HAP-1 (cell line): ENCODE measurements at regions not wholly inside any gene's neighbourhood (a gene's known extent, or its start where the extent isn't known, plus 50 kb on each side); places are given as distances from the start of the nearest gene placed in this dataset.

ENCODE experiments used
- DNase-seq, 2 experiments: peaks; one replicate each; pipeline ENCODE4 v3.0.0-alpha.2; 2016 to 2020; ENCODE audit warnings: low spot score in 2 of 2
- H3K27me3 ChIP-seq: fragments of 250-450 bp; sonication (Bioruptor Pico); 2 replicates; pipeline ENCODE4 v1.5.1; 2020; ENCODE audit warnings: low read depth, mild to moderate bottlenecking, moderate library complexity
- H3K36me3 ChIP-seq: fragments of 250-450 bp; sonication (Bioruptor Pico); replicated peaks from 2 replicates; pipeline ENCODE4 v1.5.1; 2020; ENCODE audit warnings: mild to moderate bottlenecking
- H3K4me1 ChIP-seq: fragments of 250-450 bp; sonication (Bioruptor Pico); 2 replicates; pipeline ENCODE4 v1.5.1; 2020; ENCODE audit warnings: mild to moderate bottlenecking
- H3K4me3 ChIP-seq: fragments of 250-450 bp; sonication (Bioruptor Pico); 2 replicates; pipeline ENCODE4 v1.5.1; 2020; ENCODE audit warnings: mild to moderate bottlenecking, moderate library complexity
- H3K9me3 ChIP-seq: fragments of 250-450 bp; sonication (Bioruptor Pico); 2 replicates; pipeline ENCODE4 v1.5.1; 2020; ENCODE audit warnings: mild to moderate bottlenecking, moderate library complexity
- in situ Hi-C: fragments of 300-500 bp; cut with MboI; formaldehyde crosslinking; loops from 3 replicates; pipeline ENCODE4 v1.14.3; 2020; ENCODE audit warnings: low sequenced_read_pairs, inconsistent platforms, mixed read lengths

DNA sequence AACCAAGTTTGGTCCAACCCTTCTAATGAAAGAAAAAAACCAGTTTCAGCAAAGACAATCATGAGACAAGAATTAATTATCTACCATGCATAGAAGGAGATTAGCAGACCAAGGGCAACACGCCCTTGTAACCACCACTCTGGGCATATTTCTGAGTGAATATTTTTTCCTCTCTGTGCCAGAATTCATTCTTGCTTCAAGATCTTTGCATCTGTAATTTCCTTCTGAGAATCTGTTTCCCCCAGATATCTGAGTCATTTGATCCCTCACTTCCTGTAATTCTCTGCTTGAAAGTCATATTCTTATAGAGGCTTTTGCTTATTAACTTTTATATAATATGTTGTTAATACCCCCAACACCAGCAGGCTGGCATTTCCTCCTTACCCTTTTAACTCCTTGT, 243.7 kb downstream of the SLC16A7 start:
- Histone ChIP-seq H3K4me1 (no peaks in the 10 kb centered on the region), H3K27me3 (no peaks in the 10 kb centered on the region), H3K4me3 (no peak overlapping the region), H3K9me3 (no peaks in the 10 kb centered on the region), H3K36me3 (no peaks in the 10 kb centered on the region)
- in situ Hi-C loops, result no loop called here
- DNase-seq, result no peak

DNA sequence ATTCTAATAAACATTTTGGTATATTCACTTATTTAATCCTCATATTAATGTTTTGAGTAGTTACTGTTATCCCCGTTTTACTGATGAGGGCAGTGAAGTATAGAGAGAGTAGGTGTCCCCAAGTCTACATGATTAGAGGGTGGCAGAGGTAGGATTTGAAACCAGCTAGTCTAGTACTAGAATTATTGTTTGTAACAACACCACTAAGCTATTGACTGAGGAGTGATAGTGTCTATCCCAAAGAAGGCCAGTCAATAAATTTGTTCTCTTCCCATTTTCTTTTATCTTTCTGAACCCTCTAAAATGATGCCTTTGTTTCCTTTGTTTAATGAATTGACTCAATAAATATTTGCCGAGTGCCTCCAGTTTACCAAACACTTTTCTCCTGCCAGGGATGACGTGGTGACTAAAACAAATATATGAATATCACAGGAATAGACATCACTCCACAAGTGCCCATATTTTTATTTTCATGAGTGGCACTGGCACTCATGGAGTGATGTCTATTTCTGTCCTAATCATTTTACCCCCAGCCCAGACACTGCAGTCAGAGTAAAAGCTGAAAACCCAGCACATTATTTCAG, 247.5 kb downstream of the SLC16A7 start:
- Histone ChIP-seq H3K4me1 (no peaks in the 10 kb centered on the region), H3K4me3 (no peak overlapping the region), H3K9me3 (no peaks in the 10 kb centered on the region), H3K27me3 (no peaks in the 10 kb centered on the region), H3K36me3 (no peaks in the 10 kb centered on the region)
- no peak for DNase-seq
- in situ Hi-C loops, result no loop called here

DNA sequence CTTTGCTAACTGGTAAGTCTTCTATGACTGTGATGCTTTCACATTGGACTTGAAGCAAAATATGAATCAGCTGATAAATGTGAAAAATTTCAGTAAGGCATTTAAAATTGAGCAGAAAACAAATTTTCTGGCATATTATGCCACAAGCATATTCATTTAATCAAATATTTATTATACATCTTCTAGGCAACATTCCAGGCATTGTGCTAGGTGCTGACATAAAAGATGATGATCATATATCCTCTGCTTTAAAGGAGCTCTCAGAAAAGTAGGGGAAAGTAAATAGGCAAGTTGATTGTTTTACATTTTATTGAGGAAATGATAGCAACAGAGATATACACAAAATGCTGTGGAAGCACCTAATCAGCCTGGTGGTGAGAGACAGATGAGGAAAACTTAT, 248.9 kb downstream of the SLC16A7 start:
- no peak for DNase-seq
- Histone ChIP-seq H3K4me3 (no peak overlapping the region), H3K27me3 (no peaks in the 10 kb centered on the region), H3K9me3 (no peaks in the 10 kb centered on the region), H3K4me1 (no peaks in the 10 kb centered on the region), H3K36me3 (no peaks in the 10 kb centered on the region)
- in situ Hi-C loops, result no loop called here

DNA sequence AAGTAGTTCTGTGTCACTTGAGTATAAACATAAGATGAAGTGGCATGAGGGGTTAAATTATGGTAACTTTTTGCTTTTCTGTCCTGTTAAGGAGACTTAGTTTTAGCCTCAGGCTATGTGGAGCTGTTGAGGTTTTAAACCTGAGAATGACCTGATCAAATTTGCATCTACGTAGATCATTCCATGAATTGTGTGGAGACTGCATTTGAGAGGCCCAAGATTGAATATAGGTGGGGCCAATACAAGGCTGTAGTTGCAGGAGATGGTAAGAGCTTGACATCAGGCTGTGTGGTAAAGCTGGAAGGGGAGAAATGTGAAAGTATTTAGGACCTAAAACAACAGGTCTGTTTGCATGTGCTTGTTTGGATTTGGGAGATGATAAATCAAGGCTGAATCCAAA, 249.5 kb downstream of the SLC16A7 start:
- no peak for DNase-seq
- Histone ChIP-seq H3K36me3 (no peaks in the 10 kb centered on the region), H3K4me3 (no peak overlapping the region), H3K9me3 (no peaks in the 10 kb centered on the region), H3K4me1 (no peaks in the 10 kb centered on the region), H3K27me3 (no peaks in the 10 kb centered on the region)
- in situ Hi-C loops, result no loop called here

DNA sequence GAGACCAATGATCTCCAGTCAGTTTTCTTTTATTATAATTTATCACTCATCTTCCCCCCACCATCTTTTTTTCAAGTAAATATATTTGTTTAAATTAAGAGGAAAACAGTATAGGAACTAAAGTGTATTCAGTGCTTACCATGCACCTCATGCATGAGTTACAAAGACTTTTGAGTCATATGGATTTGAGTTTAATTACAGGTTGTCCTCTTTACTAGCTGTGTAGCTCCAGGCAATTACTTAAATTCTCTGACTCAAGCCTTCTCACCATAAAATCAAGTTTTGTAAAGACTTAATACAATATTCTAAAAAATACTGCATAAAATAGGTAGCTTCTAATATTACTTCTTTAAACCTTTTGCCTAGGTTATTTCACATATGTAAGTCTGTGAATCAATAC, 251.3 kb downstream of the SLC16A7 start:
- no peak overlapping the region for H3K4me3 ChIP-seq
- no peaks in the 10 kb centered on the region for H3K27me3 ChIP-seq
- in situ Hi-C loops, result no loop called here
- H3K9me3 ChIP-seq, result no peaks in the 10 kb centered on the region
- DNase-seq, result no peak
- H3K4me1 ChIP-seq, result no peaks in the 10 kb centered on the region
- no peaks in the 10 kb centered on the region for H3K36me3 ChIP-seq

DNA sequence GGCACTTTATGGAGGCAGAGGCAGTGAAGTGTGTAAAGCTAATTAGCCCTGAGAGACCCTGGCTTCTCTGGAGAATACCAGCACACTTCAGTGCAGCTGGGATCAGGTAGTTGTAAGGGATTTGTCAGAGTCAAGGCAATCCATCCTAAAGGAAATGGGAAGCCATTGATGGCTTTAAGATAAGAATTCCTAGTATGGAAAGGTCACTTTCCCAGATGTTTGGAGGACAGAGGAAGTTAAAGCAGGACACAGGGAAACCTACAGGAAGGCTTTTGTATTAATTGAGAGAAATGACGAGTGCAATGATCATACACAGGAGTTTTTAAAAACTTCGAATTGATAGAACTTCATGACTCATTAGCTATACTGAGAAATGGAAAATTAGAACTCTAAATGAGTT, 254.4 kb downstream of the SLC16A7 start:
- H3K9me3 ChIP-seq, result no peaks in the 10 kb centered on the region
- in situ Hi-C loops, result no loop called here

DNA sequence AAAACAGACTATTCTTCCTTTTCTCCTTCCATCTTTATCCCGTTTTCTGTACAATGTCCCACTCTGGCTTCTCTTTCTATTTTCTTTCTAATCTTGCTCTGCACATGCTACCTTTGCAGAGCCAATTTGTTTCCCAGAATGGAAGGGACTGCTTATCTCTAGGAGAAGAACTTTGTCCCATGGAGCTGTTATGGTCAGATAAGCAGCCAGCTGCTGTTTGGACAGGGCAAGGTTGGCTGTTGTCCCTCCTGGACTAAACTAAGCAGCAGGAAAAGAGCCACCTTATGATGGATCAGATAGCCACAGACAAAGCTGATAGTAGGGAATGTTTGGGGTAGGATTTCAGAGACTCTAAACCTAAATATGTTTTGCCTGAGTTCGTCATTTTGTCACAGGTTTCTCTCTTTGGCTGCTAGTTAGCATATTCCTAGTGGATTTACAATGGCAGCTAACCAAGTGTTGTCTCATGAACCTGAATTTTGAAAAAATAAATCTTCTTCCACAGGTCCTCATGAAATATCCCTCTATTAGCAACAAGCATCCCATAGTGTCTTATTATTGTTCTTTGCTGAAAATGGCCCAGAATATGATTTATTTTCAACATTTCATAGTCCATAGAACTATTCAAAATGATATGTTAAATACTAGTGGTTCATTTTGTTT, 262.8 kb downstream of the SLC16A7 start:
- DNase-seq, result no peak
- in situ Hi-C loops, result no loop called here
- Histone ChIP-seq H3K4me3 (no peak overlapping the region), H3K9me3 (no peaks in the 10 kb centered on the region), H3K27me3 (no peaks in the 10 kb centered on the region), H3K4me1 (no peaks in the 10 kb centered on the region), H3K36me3 (no peaks in the 10 kb centered on the region)

More for the DNA sequence above, 254.4 kb downstream of the SLC16A7 start:
- no peak for DNase-seq
- Histone ChIP-seq H3K4me3 (no peak overlapping the region), H3K36me3 (no peaks in the 10 kb centered on the region), H3K27me3 (no peaks in the 10 kb centered on the region), H3K4me1 (no peaks in the 10 kb centered on the region)

DNA sequence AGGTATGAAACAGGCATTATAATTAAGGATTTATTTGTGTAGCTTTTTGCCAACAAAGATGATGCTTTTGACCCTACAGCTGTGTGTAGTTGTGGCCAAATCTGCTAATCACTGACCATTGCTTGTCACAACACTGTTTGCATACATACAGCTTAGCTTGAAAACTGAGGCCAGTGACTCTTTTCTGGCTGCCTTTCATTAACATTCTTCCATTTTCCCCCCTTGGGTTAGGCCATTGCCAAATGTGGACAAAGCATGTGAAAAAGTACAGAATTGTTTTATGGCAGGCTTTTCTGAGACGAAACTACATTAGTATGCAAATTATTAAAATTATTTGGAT, 263.3 kb downstream of the SLC16A7 start:
- DNase-seq, result no peak
- no peaks in the 10 kb centered on the region for H3K36me3 ChIP-seq
- H3K27me3 ChIP-seq, result no peaks in the 10 kb centered on the region
- in situ Hi-C loops, result no loop called here
- H3K4me3 ChIP-seq, result no peak overlapping the region
- H3K4me1 ChIP-seq, result no peaks in the 10 kb centered on the region
- H3K9me3 ChIP-seq, result no peaks in the 10 kb centered on the region

DNA sequence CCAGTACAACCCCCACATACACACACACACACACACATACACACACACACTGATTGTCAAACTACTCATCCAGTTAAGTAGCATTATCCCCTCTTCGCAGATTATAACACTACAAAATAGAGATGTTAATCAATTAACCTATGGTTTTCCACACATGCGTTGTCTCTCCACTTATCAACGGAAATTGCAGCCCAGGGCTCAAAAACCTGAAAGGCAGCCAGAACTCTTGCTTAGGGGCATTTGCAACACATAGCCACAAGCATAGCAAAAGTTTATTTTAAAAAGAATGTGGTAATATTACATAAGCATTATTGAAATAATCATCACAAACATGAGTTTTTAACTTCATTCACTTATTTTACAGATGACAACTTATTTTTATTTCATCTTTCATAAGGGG, 265.8 kb downstream of the SLC16A7 start:
- DNase-seq, result no peak

DNA sequence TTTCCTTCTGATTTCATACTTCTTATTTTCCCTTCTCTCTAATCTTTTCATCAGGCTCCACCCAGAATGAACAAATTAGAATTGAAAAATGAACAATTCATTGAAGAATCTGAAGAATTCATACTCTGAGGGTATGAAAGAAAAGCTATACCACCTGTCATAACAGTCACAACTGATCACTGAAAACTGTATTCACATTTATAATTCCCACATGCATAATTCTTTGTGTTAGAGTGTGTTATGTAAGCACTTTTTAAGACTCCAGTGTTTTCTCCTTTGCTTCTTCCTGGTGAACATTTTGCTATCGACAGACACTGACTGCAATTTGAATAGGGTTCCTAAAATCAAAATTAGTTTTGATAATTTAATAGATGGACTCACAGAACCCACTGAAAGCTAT, 271.2 kb downstream of the SLC16A7 start:
- Histone ChIP-seq H3K4me3 (no peak overlapping the region), H3K4me1 (no peaks in the 10 kb centered on the region), H3K27me3 (no peaks in the 10 kb centered on the region), H3K36me3 (no peaks in the 10 kb centered on the region), H3K9me3 (no peaks in the 10 kb centered on the region)
- in situ Hi-C loops, result no loop called here
- no peak for DNase-seq

More for the DNA sequence above, 265.8 kb downstream of the SLC16A7 start:
- no peak overlapping the region for H3K4me3 ChIP-seq
- no peaks in the 10 kb centered on the region for H3K36me3 ChIP-seq
- no peaks in the 10 kb centered on the region for H3K27me3 ChIP-seq
- in situ Hi-C loops, result no loop called here
- H3K4me1 ChIP-seq, result no peaks in the 10 kb centered on the region
- no peaks in the 10 kb centered on the region for H3K9me3 ChIP-seq

DNA sequence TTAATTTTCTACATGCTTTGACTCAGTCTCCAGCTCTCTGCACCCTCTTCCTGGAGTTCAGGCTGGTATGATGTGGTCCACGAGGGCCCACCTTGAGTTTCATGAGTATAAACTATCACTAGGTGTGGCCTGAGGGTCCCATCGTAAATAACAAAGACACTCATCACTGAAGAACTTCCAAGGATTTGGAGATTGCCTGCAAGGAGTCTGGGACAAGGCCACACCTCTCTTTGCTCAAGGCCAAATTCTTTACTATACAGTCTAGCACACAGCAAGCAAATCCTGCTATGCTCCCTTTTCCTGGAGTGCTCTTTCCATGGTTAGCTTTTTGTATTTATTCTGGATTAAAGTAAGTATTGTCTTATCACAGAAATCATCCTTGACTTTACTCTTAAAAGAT, 271.9 kb downstream of the SLC16A7 start:
- H3K36me3 ChIP-seq, result no peaks in the 10 kb centered on the region
- no peak overlapping the region for H3K4me3 ChIP-seq
- in situ Hi-C loops, result no loop called here
- H3K9me3 ChIP-seq, result no peaks in the 10 kb centered on the region
- H3K4me1 ChIP-seq, result no peaks in the 10 kb centered on the region
- no peaks in the 10 kb centered on the region for H3K27me3 ChIP-seq
- DNase-seq, result no peak

DNA sequence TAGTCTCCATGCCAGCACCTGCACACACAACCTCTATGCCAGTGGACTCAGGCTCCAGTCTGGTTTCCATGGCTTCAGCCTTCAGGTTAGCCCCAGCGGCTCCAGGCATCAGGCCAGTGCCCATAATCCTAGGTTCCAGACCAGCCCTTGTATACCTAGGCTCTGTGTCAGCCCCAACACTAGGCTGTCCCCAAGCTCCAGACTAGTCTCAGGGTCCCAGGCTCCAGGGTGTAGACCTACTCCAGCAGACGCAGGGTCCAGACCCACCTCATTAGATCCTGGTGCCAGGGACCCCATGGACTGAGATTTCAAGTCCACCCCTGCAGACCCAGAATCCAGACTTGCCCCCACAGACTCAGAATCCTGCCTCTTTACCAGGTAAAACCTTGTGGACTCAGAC, 275.9 kb downstream of the SLC16A7 start:
- H3K27me3 ChIP-seq, result no peaks in the 10 kb centered on the region
- H3K4me1 ChIP-seq, result no peaks in the 10 kb centered on the region
- H3K36me3 ChIP-seq, result no peaks in the 10 kb centered on the region
- no peaks in the 10 kb centered on the region for H3K9me3 ChIP-seq
- no peak overlapping the region for H3K4me3 ChIP-seq
- DNase-seq, result no peak
- in situ Hi-C loops, result no loop called here

DNA sequence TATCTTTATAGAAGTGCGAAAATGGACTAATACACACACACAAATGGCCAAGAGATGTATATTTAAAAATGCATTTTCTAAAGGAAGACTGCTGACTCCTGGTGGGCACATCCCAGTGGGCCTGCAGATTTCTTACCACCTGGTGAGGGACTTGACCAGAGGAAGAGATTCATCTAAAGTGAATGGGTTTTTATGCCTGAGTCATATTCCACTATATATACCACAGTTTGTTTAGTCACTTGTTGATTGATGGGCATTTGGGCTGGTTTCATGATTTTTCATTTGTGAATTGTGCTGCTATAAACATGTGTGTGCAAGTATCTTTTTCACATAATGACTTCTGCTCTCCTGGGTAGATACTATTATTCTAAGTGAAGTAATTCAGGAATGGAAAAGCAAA, 277.3 kb downstream of the SLC16A7 start:
- no peaks in the 10 kb centered on the region for H3K36me3 ChIP-seq
- no peaks in the 10 kb centered on the region for H3K27me3 ChIP-seq
- no peak for DNase-seq
- H3K4me3 ChIP-seq, result no peak overlapping the region
- H3K9me3 ChIP-seq, result no peaks in the 10 kb centered on the region
- no peaks in the 10 kb centered on the region for H3K4me1 ChIP-seq
- in situ Hi-C loops, result no loop called here

DNA sequence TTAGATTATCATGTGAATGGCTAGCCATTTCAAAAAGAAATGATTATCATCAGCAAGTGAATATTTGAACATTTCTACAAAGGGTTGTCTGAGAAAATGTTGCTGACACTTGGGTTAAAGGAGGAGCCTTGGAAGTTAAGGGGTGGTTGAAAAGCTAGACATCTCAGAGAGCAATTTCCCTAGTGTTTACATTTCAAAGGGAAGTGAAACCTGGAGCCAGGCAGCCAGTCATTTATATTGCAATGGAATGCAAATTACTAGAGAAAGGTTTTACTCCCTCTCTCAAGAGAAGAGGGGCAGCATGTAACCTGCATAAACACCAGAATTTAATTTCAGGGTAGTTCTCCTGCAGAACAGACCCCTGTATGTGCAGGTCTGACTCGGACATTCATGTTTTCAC, 279.0 kb downstream of the SLC16A7 start:
- no peaks in the 10 kb centered on the region for H3K4me1 ChIP-seq
- in situ Hi-C loops, result no loop called here
- H3K4me3 ChIP-seq, result no peak overlapping the region
- H3K9me3 ChIP-seq, result no peaks in the 10 kb centered on the region
- no peak for DNase-seq
- H3K27me3 ChIP-seq, result no peaks in the 10 kb centered on the region
- H3K36me3 ChIP-seq, result no peaks in the 10 kb centered on the region

DNA sequence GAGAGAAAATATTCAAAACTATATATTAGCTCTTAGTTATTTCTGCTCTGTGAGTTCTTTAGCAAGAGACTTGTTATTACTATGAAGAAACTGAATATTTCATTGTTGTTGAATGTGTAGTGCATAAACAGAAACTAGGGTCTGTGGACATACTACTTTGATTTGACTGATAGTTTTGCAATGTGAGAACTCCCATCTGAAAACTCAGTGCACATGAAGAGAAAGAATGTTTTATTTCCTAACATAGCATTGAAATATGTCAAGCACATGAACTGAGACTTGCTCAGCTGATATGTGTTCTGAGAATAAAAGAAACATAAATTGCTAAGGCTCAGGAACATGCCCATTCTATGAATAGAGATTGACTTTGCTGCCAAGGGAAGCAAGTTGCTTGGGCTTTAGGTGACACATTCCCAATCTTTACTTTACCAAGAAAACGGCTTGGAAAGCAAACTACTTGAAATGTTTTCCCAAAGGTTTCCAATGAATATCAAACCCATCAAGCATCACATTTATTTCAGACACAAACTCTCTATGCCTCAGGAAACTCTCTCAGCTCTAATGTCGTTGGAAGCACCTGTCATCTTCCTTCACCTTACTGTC, 290.4 kb downstream of the SLC16A7 start:
- H3K27me3 ChIP-seq, result no peaks in the 10 kb centered on the region; the same call in 1 of the 2 replicates
- in situ Hi-C loops, result no loop called here

More for the DNA sequence above, 290.4 kb downstream of the SLC16A7 start:
- Histone ChIP-seq H3K36me3 (no peaks in the 10 kb centered on the region), H3K4me1 (no peaks in the 10 kb centered on the region), H3K9me3 (no peaks in the 10 kb centered on the region), H3K4me3 (no peak overlapping the region)
- DNase-seq, result no peak
